ENCODE measurements at regions not wholly inside any gene's neighbourhood (a gene's known extent, or its start where the extent isn't known, plus 50 kb on each side); places are given as distances from the start of the nearest gene placed in this dataset.
"Not testable (repeated sequence)": the region's sequence is repeated elsewhere in the genome, so short reads cannot be mapped to it uniquely, and the experiment has no call there.

GRCh38 chr20:41734506-41734945 lies 116.3 kb upstream of the CHD6 start:
- peak in 1 of 2 donors; percentile 1 for DNase-seq (ENCODE audit: extremely low read depth in 1 of 2, low read depth in 1 of 2)

- no peak for DNase-seq (ENCODE audit: extremely low read depth in 1 of 2, low read depth in 1 of 2)
These were observed 115.0 kb upstream of the CHD6 start for GRCh38 chr20:41733151-41733550.

- not testable (repeated sequence) for DNase-seq (ENCODE audit: extremely low read depth in 1 of 2, low read depth in 1 of 2)
These were observed 113.0 kb upstream of the CHD6 start for GRCh38 chr20:41731198-41731597.

- DNase-seq (ENCODE audit: extremely low read depth in 1 of 2, low read depth in 1 of 2) = not testable (repeated sequence)
These were observed 109.5 kb upstream of the CHD6 start for GRCh38 chr20:41727681-41728080.

- no peak for DNase-seq (ENCODE audit: extremely low read depth in 1 of 2, low read depth in 1 of 2)
These were observed 108.5 kb upstream of the CHD6 start for GRCh38 chr20:41726727-41727126.

GRCh38 chr20:41719151-41719550 lies 101.0 kb upstream of the CHD6 start:
- no peak for DNase-seq (ENCODE audit: extremely low read depth in 1 of 2, low read depth in 1 of 2)

- DNase-seq (ENCODE audit: extremely low read depth in 1 of 2, low read depth in 1 of 2) = no peak
These were observed 99.3 kb upstream of the CHD6 start for GRCh38 chr20:41717483-41717882.

GRCh38 chr20:41716911-41717310 lies 98.7 kb upstream of the CHD6 start:
- no peak for DNase-seq (ENCODE audit: extremely low read depth in 1 of 2, low read depth in 1 of 2)

GRCh38 chr20:41716436-41716835 lies 98.3 kb upstream of the CHD6 start:
- DNase-seq (ENCODE audit: extremely low read depth in 1 of 2, low read depth in 1 of 2) = no peak

- no peak for DNase-seq (ENCODE audit: extremely low read depth in 1 of 2, low read depth in 1 of 2)
These were observed 97.3 kb upstream of the CHD6 start for GRCh38 chr20:41715526-41715925.

GRCh38 chr20:41714030-41714429 lies 95.9 kb upstream of the CHD6 start:
- no peak for DNase-seq (ENCODE audit: extremely low read depth in 1 of 2, low read depth in 1 of 2)

- DNase-seq (ENCODE audit: extremely low read depth in 1 of 2, low read depth in 1 of 2) = no peak
These were observed 86.7 kb upstream of the CHD6 start for GRCh38 chr20:41704896-41705295.

- no peak for DNase-seq (ENCODE audit: extremely low read depth in 1 of 2, low read depth in 1 of 2)
These were observed 84.5 kb upstream of the CHD6 start for GRCh38 chr20:41702647-41703046.

- DNase-seq (ENCODE audit: extremely low read depth in 1 of 2, low read depth in 1 of 2) = no peak
These were observed 83.6 kb upstream of the CHD6 start for GRCh38 chr20:41701588-41702348.

- DNase-seq (ENCODE audit: extremely low read depth in 1 of 2, low read depth in 1 of 2) = not testable (repeated sequence)
These were observed 81.5 kb upstream of the CHD6 start for GRCh38 chr20:41699673-41700072.

- DNase-seq (ENCODE audit: extremely low read depth in 1 of 2, low read depth in 1 of 2) = no peak
These were observed 79.8 kb upstream of the CHD6 start for GRCh38 chr20:41697861-41698559.

GRCh38 chr20:41696428-41696827 lies 78.3 kb upstream of the CHD6 start:
- DNase-seq (ENCODE audit: extremely low read depth in 1 of 2, low read depth in 1 of 2) = no peak

GRCh38 chr20:41694796-41695195 lies 76.6 kb upstream of the CHD6 start:
- DNase-seq (ENCODE audit: extremely low read depth in 1 of 2, low read depth in 1 of 2) = no peak

- DNase-seq (ENCODE audit: extremely low read depth in 1 of 2, low read depth in 1 of 2) = peak; percentile 59 to 69
These were observed 75.2 kb upstream of the CHD6 start for GRCh38 chr20:41693136-41693979.

GRCh38 chr20:41692479-41693135 lies 74.4 kb upstream of the CHD6 start:
- DNase-seq (ENCODE audit: extremely low read depth in 1 of 2, low read depth in 1 of 2) = peak; percentile 32 to 54

GRCh38 chr20:41691443-41691842 lies 73.3 kb upstream of the CHD6 start:
- no peak for DNase-seq (ENCODE audit: extremely low read depth in 1 of 2, low read depth in 1 of 2)
